ENCODE measurements at regions not wholly inside any gene's neighbourhood (a gene's known extent, or its start where the extent isn't known, plus 50 kb on each side); places are given as distances from the start of the nearest gene placed in this dataset.

GRCh38 chr5:98397081-98397480 is 376.4 kb upstream of the RGMB start:
- TF ChIP-seq CTCF (IDR thresholded peaks at IDR 0.05) (no peak), POLR2AphosphoS5 (IDR thresholded peaks at IDR 0.05; ENCODE audit: insufficient read depth in 1 of 2, low read depth in 1 of 2) (no peak), POLR2A (IDR thresholded peaks at IDR 0.05) (no peak)
- Histone ChIP-seq H3K27ac (no peak overlapping the region), H3K27me3 (no peaks in the 10 kb centered on the region), H3K36me3 (no peaks in the 10 kb centered on the region), H3K4me1 (no peaks in the 10 kb centered on the region), H3K4me3 (no peak overlapping the region), H3K9me3 (no peaks in the 10 kb centered on the region)
- intact Hi-C loops (cut with DNase I), result no loop called here
- DNase-seq (ENCODE audit: extremely low spot score in 2 of 2), result no peak

GRCh38 chr5:98398465-98398864 is 375.0 kb upstream of the RGMB start:
- Histone ChIP-seq H3K4me1 (no peaks in the 10 kb centered on the region), H3K4me3 (no peak overlapping the region), H3K27ac (no peak overlapping the region), H3K27me3 (no peaks in the 10 kb centered on the region), H3K9me3 (no peaks in the 10 kb centered on the region), H3K36me3 (no peaks in the 10 kb centered on the region)
- TF ChIP-seq CTCF (IDR thresholded peaks at IDR 0.05) (no peak), POLR2A (IDR thresholded peaks at IDR 0.05) (no peak), POLR2AphosphoS5 (IDR thresholded peaks at IDR 0.05; ENCODE audit: insufficient read depth in 1 of 2, low read depth in 1 of 2) (no peak)
- intact Hi-C loops (cut with DNase I), result no loop called here
- no peak for DNase-seq (ENCODE audit: extremely low spot score in 2 of 2)

GRCh38 chr5:98401656-98402055 is 371.8 kb upstream of the RGMB start:
- Histone ChIP-seq H3K27me3 (no peaks in the 10 kb centered on the region), H3K4me3 (no peak overlapping the region), H3K36me3 (no peaks in the 10 kb centered on the region), H3K27ac (no peak overlapping the region), H3K4me1 (no peaks in the 10 kb centered on the region), H3K9me3 (no peaks in the 10 kb centered on the region)
- no peak for DNase-seq (ENCODE audit: extremely low spot score in 2 of 2)
- intact Hi-C loops (cut with DNase I), result no loop called here
- no peak for TF ChIP-seq POLR2AphosphoS5 (IDR thresholded peaks at IDR 0.05; ENCODE audit: insufficient read depth in 1 of 2, low read depth in 1 of 2)
- TF ChIP-seq POLR2A (IDR thresholded peaks at IDR 0.05), result no peak
- no peak for TF ChIP-seq CTCF (IDR thresholded peaks at IDR 0.05)

GRCh38 chr5:98402130-98402529 is 371.3 kb upstream of the RGMB start:
- DNase-seq (ENCODE audit: extremely low spot score in 2 of 2), result no peak
- intact Hi-C loops (cut with DNase I), result no loop called here
- Histone ChIP-seq H3K27me3 (no peaks in the 10 kb centered on the region), H3K27ac (no peak overlapping the region), H3K36me3 (no peaks in the 10 kb centered on the region), H3K4me1 (no peaks in the 10 kb centered on the region), H3K9me3 (no peaks in the 10 kb centered on the region), H3K4me3 (no peak overlapping the region)
- no peak for TF ChIP-seq POLR2A (IDR thresholded peaks at IDR 0.05)
- TF ChIP-seq CTCF (IDR thresholded peaks at IDR 0.05), result no peak
- TF ChIP-seq POLR2AphosphoS5 (IDR thresholded peaks at IDR 0.05; ENCODE audit: insufficient read depth in 1 of 2, low read depth in 1 of 2), result no peak

- no peak overlapping the region for H3K4me3 ChIP-seq
- no peaks in the 10 kb centered on the region for H3K9me3 ChIP-seq
- H3K4me1 ChIP-seq, result no peaks in the 10 kb centered on the region
- no peak for TF ChIP-seq CTCF (IDR thresholded peaks at IDR 0.05)
- no peak for TF ChIP-seq POLR2A (IDR thresholded peaks at IDR 0.05)
- TF ChIP-seq POLR2AphosphoS5 (IDR thresholded peaks at IDR 0.05; ENCODE audit: insufficient read depth in 1 of 2, low read depth in 1 of 2), result no peak
- DNase-seq (ENCODE audit: extremely low spot score in 2 of 2), result no peak
- no peak overlapping the region for H3K27ac ChIP-seq
- intact Hi-C loops (cut with DNase I), result no loop called here
- H3K27me3 ChIP-seq, result no peaks in the 10 kb centered on the region
- no peaks in the 10 kb centered on the region for H3K36me3 ChIP-seq
Observed at GRCh38 chr5:98403131-98403530, 370.3 kb upstream of the RGMB start.
